HepG2 (cell line): ENCODE measurements at regions not wholly inside any gene's neighbourhood (a gene's known extent, or its start where the extent isn't known, plus 50 kb on each side); places are given as distances from the start of the nearest gene placed in this dataset.

Source experiments
- ATAC-seq: fragments of 200-7000 bp; cut with Tn5 transposase; 3 replicates; pipeline ENCODE4 v1.9.1; 2020; ENCODE audit warnings: mild to moderate bottlenecking, moderate library complexity
- BruUV-seq: library from RNA; stranded (reverse); fragments of 400-500 nt; replicated peaks from 2 replicates; lab custom pipeline; 2021; lab: Mats Ljungman, UMichigan
- CTCF ChIA-PET: fragments of 300-600 bp; formaldehyde crosslinking; extraction: SDS; loops from one replicate; lab custom pipeline; 2021; ENCODE audit warnings: low total read pairs, inconsistent platforms, low intra/inter-chr PET ratio; lab: Yijun Ruan, JAX
- POLR2A ChIA-PET: fragments of 350-600 bp; sonication (Branson Sonifier 250); formaldehyde crosslinking; loops from one replicate; lab custom pipeline; 2020; ENCODE audit warnings: antibody characterized with exemption, inconsistent platforms; lab: Yijun Ruan, JAX
- DNase-seq: peaks from one replicate; pipeline ENCODE4 v3.0.0-alpha.2; 2015; ENCODE audit warnings: low spot score
- FAIRE-seq: peaks from 3 replicates; lab custom pipeline; 2011; peaks lifted over from hg19 to GRCh38; lab: Jason Lieb, UNC
- H2AFZ ChIP-seq: one replicate; pipeline ENCODE4 v1.6.1; 2011; ENCODE audit warnings: low read length, inconsistent platforms
- H3K27ac ChIP-seq: fragments of 300-600 bp; 3 replicates; pipeline ENCODE4 v1.8.0; 2011; ENCODE audit warnings: mixed run types, mild to moderate bottlenecking, mixed read lengths, low read length, inconsistent platforms; ENCODE audit not compliant: insufficient read depth; ENCODE audit errors: extremely low read length
- H3K27me3 ChIP-seq, 2 experiments: fragments of 200-600 bp in 1 of 2; 2 replicates in 1 of 2; 3 replicates in 1 of 2; pipeline versions ENCODE4 v1.6.0 to v1.8.0; 2011; ENCODE audit warnings: low read length in 2 of 2, mild to moderate bottlenecking in 2 of 2, moderate library complexity in 2 of 2, inconsistent platforms in 1 of 2; ENCODE audit not compliant: insufficient read depth in 2 of 2, control insufficient read depth in 1 of 2
- H3K36me3 ChIP-seq, 2 experiments: fragments of 200-600 bp in 1 of 2; replicated peaks in 1 of 2; 2 replicates in 1 of 2; 3 replicates in 1 of 2; pipeline versions ENCODE4 v1.5.1 to v1.8.0; 2011; ENCODE audit warnings: low read length in 2 of 2, inconsistent platforms in 1 of 2; ENCODE audit not compliant: insufficient read depth in 2 of 2, control insufficient read depth in 1 of 2
- H3K4me1 ChIP-seq: 2 replicates; pipeline ENCODE4 v1.5.1; 2012; ENCODE audit warnings: low read length, inconsistent platforms; ENCODE audit not compliant: insufficient read depth
- H3K4me2 ChIP-seq: 2 replicates; pipeline ENCODE4 v1.6.0; 2011; ENCODE audit warnings: low read depth, low read length, inconsistent platforms
- H3K4me3 ChIP-seq, 3 experiments: fragments of 200-600 bp in 1 of 3; sonication (generic), shearing (Covaris generic) in 1 of 3; replicated peaks in 1 of 3; 2 replicates each; pipeline ENCODE4 v1.5.1; 2011 to 2016; ENCODE audit warnings: low read length in 3 of 3, inconsistent platforms in 2 of 3, low read depth in 2 of 3, mild to moderate bottlenecking in 2 of 3, control low read depth in 1 of 3, mixed read lengths in 1 of 3; ENCODE audit not compliant: insufficient read depth in 1 of 3
- H3K79me2 ChIP-seq: one replicate; pipeline ENCODE4 v1.6.1; 2011; ENCODE audit warnings: low read length, inconsistent platforms; ENCODE audit not compliant: insufficient read depth
- H3K9ac ChIP-seq: 2 replicates; pipeline ENCODE4 v1.6.0; 2011; ENCODE audit warnings: mild to moderate bottlenecking, low read depth, low read length, inconsistent platforms; ENCODE audit not compliant: insufficient read depth
- H3K9me3 ChIP-seq: 2 replicates; pipeline ENCODE4 v1.5.1; 2012; ENCODE audit warnings: mild to moderate bottlenecking, low read length
- H4K20me1 ChIP-seq: 2 replicates; pipeline ENCODE4 v1.6.0; 2011; ENCODE audit warnings: inconsistent platforms, mild to moderate bottlenecking, low read length, moderate library complexity; ENCODE audit not compliant: insufficient read depth
- MAFK ChIP-seq, 2 experiments: IDR thresholded peaks in 1 of 2; conservative IDR thresholded peaks in 1 of 2; 2 replicates each; pipeline ENCODE4 v1.6.1; 2011; ENCODE audit warnings: improper control_type of control experiment in 2 of 2, low read length in 2 of 2
- PHF8 ChIP-seq: sonication (generic); formaldehyde crosslinking; IDR thresholded peaks from 2 replicates; pipeline ENCODE4 v1.5.0; 2020; ENCODE audit warnings: missing genetic modification reagents
- WGBS: methylation state at CpG from one replicate; pipeline ENCODE4 v1.1.6; 2017; ENCODE audit warnings: low lambda C conversion rate; 5-methylcytosine and 5-hydroxymethylcytosine counted together
- in situ Hi-C: cut with HindIII; loops from 2 replicates; pipeline ENCODE4 v1.10.0; 2017; ENCODE audit warnings: low pct_unique_long_range_greater_than_20kb; ENCODE audit not compliant: extremely low pct_ligation_motif_present
- intact Hi-C: fragments of 100-400 bp; cut with micrococcal nuclease; formaldehyde crosslinking; loops from one replicate; pipeline ENCODE4 v1.10.0; 2022; ENCODE audit not compliant: unreplicated experiment

DNA sequence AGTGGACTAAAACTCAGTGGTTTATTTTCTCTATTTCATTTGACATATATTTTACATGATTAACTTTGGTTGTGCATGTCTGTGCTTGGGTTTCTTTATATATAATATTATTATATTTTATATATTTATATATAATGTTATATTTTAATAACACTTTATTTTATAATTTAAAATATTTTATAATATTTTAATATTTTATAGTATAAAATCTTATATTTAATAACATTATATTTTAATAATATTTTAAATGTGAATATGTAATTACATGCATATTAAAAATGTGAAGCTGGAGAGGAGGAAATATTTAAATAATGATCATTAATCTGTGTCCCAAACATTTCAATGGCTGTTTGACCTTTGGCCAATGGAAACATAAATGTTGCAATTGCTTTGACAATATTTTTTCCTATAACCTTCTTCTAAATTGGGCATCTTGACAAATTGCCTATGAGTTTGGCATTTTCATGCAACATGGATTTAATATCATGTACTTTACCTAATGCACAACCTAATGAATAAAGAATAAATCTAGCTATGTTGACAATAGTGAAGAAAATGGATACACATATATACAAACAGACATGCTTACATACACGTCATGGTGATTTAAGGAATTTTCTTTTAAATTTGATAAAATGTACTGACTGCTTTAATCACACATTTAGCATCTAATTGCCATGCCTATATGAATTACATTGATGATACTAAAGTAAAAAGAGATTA is 607.1 kb downstream of the SLITRK6 start:
- POLR2A ChIA-PET: no interaction called here
- Histone ChIP-seq H3K9me3 (peaks cover 10% of the 10 kb centered on the region), H3K9ac (no peak overlapping the region), H3K27ac (no peak overlapping the region), H3K4me3 (no peak overlapping the region), H2AFZ (no peak overlapping the region), H3K79me2 (no peaks in the 10 kb centered on the region), H3K36me3 (no peaks in the 10 kb centered on the region), H3K4me2 (no peak overlapping the region)
- in situ Hi-C loops: no loop called here
- intact Hi-C loops: no loop called here
- 5% methylated on average over 1 of the region's 1 CpG for WGBS
- no peak for FAIRE-seq
- CTCF ChIA-PET: no interaction called here
- TF ChIP-seq PHF8 (CRISPR knock-in tag): no peak
- TF ChIP-seq, all 625 proteins: peak for 0
- Histone ChIP-seq H3K4me1 (no peaks in the 10 kb centered on the region), H4K20me1 (no peaks in the 10 kb centered on the region), H3K27me3 (no peaks in the 10 kb centered on the region)
- DNase-seq: no peak
- ATAC-seq: no peak
- no TSS peak for BruUV-seq

DNA sequence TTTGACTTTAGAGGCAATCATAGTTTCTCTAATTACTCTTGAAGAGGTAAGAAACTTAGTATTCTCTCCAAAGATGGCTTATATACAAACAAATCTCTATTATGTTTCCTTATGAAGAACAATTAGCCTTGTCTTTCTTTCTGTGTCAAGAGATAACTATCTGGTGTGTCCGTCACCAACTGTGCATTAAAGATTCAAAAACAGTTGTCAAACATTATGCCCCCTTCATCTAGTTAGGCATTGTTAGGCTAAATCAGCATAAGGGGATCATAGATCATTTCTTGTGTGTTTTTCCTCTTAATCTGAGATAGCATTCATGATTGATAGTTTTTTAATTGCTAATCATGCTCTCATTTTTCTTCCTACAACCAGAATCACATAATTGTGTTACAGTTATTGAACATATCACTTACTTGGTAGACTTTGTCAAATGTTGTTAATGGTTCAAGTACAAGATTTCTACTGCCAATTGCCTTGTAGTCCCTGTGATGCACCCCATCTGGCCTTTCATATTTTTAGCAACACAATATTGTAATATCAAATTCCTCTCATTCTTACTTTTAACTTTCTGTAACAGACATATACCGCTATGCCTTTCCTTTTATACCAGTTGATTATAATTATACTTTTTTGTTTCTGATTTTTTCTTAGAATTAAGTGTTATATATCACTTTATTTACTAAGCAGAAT is 612.7 kb downstream of the SLITRK6 start:
- no peak for ATAC-seq
- Histone ChIP-seq H4K20me1 (no peaks in the 10 kb centered on the region), H3K9me3 (peaks cover 25% of the 10 kb centered on the region), H2AFZ (no peak overlapping the region), H3K27ac (no peak overlapping the region), H3K4me3 (no peak overlapping the region), H3K27me3 (no peaks in the 10 kb centered on the region), H3K36me3 (no peaks in the 10 kb centered on the region), H3K4me1 (no peaks in the 10 kb centered on the region), H3K9ac (no peak overlapping the region), H3K79me2 (no peaks in the 10 kb centered on the region), H3K4me2 (no peak overlapping the region)
- in situ Hi-C loops (no loop called here), intact Hi-C loops (no loop called here)
- no peak for FAIRE-seq
- BruUV-seq: no TSS peak
- WGBS: 21% methylated on average over 2 of the region's 2 CpGs
- POLR2A ChIA-PET: no interaction called here
- no peak for DNase-seq
- CTCF ChIA-PET: no interaction called here
- no peak for TF ChIP-seq MAFK (conservative IDR thresholded peaks at IDR 0.05 in 1 of 2, IDR thresholded peaks at IDR 0.05 in 1 of 2; ENCODE audit: low read length in 2 of 2)
